ENCODE measurements at regions not wholly inside any gene's neighbourhood (a gene's known extent, or its start where the extent isn't known, plus 50 kb on each side); places are given as distances from the start of the nearest gene placed in this dataset.

- Histone ChIP-seq H3K27ac (no peak overlapping the region), H3K4me3 (no peak overlapping the region), H3K9me3 (no peaks in the 10 kb centered on the region), H3K36me3 (ENCODE audit: insufficient read depth in 1 of 2, low read depth in 1 of 2) (no peaks in the 10 kb centered on the region), H3K27me3 (ENCODE audit: insufficient read depth in 3 of 3, low read length in 2 of 3) (no peaks in the 10 kb centered on the region), H3K4me1 (no peaks in the 10 kb centered on the region)
- no peak for DNase-seq
- 63 to 75% (median 75%) methylated on average over 1 of the region's 1 CpG for WGBS, 3 donors
- ATAC-seq = no peak
- TF ChIP-seq, protein P1, sequence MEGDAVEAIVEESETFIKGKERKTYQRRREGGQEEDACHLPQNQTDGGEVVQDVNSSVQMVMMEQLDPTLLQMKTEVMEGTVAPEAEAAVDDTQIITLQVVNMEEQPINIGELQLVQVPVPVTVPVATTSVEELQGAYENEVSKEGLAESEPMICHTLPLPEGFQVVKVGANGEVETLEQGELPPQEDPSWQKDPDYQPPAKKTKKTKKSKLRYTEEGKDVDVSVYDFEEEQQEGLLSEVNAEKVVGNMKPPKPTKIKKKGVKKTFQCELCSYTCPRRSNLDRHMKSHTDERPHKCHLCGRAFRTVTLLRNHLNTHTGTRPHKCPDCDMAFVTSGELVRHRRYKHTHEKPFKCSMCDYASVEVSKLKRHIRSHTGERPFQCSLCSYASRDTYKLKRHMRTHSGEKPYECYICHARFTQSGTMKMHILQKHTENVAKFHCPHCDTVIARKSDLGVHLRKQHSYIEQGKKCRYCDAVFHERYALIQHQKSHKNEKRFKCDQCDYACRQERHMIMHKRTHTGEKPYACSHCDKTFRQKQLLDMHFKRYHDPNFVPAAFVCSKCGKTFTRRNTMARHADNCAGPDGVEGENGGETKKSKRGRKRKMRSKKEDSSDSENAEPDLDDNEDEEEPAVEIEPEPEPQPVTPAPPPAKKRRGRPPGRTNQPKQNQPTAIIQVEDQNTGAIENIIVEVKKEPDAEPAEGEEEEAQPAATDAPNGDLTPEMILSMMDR (IDR thresholded peaks at IDR 0.05) = no peak
- intact Hi-C loops (cut with DNase I) = no loop called here
These were observed 107.7 kb upstream of the KYNU start for GRCh38 chr2:142769761-142770160.

DNA sequence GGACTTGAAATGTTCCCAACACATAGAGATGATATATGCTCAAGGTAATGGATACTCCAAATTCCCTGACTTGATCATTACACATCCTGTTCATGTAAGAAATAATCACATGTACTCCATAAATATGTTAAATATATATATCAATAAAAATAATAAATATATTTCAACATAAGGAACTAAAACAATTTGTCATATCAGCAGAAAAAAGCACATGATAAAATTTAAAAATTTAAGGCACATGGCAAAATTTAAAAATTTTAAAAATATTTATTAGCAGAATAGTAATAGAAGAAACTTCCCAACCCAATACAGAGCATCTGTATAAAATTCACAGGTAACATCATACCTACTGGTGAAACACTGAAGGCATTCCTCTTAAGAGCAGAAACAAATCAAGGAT, 109.6 kb upstream of the KYNU start:
- Histone ChIP-seq H3K4me3 (no peak overlapping the region), H3K36me3 (ENCODE audit: insufficient read depth in 1 of 2, low read depth in 1 of 2) (no peaks in the 10 kb centered on the region), H3K4me1 (no peaks in the 10 kb centered on the region), H3K9me3 (no peaks in the 10 kb centered on the region), H3K27ac (no peak overlapping the region), H3K27me3 (ENCODE audit: insufficient read depth in 3 of 3, low read length in 2 of 3) (no peaks in the 10 kb centered on the region)
- TF ChIP-seq, protein P1 (IDR thresholded peaks at IDR 0.05) = no peak
- DNase-seq (no peak), ATAC-seq (no peak)
- intact Hi-C loops (cut with DNase I) = no loop called here

DNA sequence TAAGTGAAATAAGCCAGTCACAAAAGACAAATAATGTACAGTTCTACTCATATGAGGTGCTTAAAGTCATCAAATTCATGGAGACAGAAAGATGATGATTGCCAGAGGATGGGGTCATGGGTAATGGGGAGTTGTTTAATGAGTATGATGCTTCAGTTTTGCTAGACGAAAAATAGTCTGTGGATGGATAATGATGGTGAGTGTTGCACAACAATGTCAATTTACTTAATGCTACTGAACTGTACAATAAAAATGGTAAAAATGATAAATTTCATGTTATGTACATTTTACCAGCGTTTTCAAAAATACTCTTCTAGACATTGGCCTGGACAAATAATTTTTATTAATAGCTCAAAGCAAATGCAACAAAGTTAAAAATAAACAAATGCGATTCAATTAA, 118.5 kb upstream of the KYNU start:
- Histone ChIP-seq H3K9me3 (no peaks in the 10 kb centered on the region), H3K27ac (no peak overlapping the region), H3K27me3 (ENCODE audit: insufficient read depth in 3 of 3, low read length in 2 of 3) (no peaks in the 10 kb centered on the region), H3K4me3 (no peak overlapping the region), H3K4me1 (no peaks in the 10 kb centered on the region), H3K36me3 (ENCODE audit: insufficient read depth in 1 of 2, low read depth in 1 of 2) (no peaks in the 10 kb centered on the region)
- DNase-seq (no peak), ATAC-seq (no peak)
- 81 to 87% (median 83%) methylated on average over 3 of the region's 3 CpGs for whole genome bisulfite sequencing, 3 donors
- intact Hi-C loops (cut with DNase I) = no loop called here
- TF ChIP-seq, protein P1 (IDR thresholded peaks at IDR 0.05) = no peak

- Histone ChIP-seq H3K4me1 (no peaks in the 10 kb centered on the region), H3K36me3 (ENCODE audit: insufficient read depth in 1 of 2, low read depth in 1 of 2) (no peaks in the 10 kb centered on the region), H3K9me3 (no peaks in the 10 kb centered on the region), H3K27ac (no peak overlapping the region), H3K4me3 (no peak overlapping the region), H3K27me3 (ENCODE audit: insufficient read depth in 3 of 3, low read length in 2 of 3) (no peaks in the 10 kb centered on the region)
- 40 to 75% (median 70%) methylated on average over 2 of the region's 2 CpGs for WGBS, 3 donors
- intact Hi-C loops (cut with DNase I) = no loop called here
- no peak for ATAC-seq
- no peak for DNase-seq
- TF ChIP-seq, protein P1 (IDR thresholded peaks at IDR 0.05) = no peak
These were observed 120.4 kb upstream of the KYNU start for GRCh38 chr2:142757111-142757510.

- ATAC-seq (no peak), DNase-seq (no peak)
- TF ChIP-seq, protein P1 (IDR thresholded peaks at IDR 0.05) = no peak
- intact Hi-C loops (cut with DNase I) = no loop called here
- Histone ChIP-seq H3K27me3 (ENCODE audit: insufficient read depth in 3 of 3, low read length in 2 of 3) (no peaks in the 10 kb centered on the region), H3K4me1 (no peaks in the 10 kb centered on the region), H3K4me3 (no peak overlapping the region), H3K36me3 (ENCODE audit: insufficient read depth in 1 of 2, low read depth in 1 of 2) (no peaks in the 10 kb centered on the region), H3K27ac (no peak overlapping the region), H3K9me3 (no peaks in the 10 kb centered on the region)
- WGBS, 3 donors = 70 to 76% (median 75%) methylated on average over 2 of the region's 2 CpGs
These were observed 121.0 kb upstream of the KYNU start for GRCh38 chr2:142756430-142756829.
